ENCODE measurements at regions not wholly inside any gene's neighbourhood (a gene's known extent, or its start where the extent isn't known, plus 50 kb on each side); places are given as distances from the start of the nearest gene placed in this dataset.

DNA sequence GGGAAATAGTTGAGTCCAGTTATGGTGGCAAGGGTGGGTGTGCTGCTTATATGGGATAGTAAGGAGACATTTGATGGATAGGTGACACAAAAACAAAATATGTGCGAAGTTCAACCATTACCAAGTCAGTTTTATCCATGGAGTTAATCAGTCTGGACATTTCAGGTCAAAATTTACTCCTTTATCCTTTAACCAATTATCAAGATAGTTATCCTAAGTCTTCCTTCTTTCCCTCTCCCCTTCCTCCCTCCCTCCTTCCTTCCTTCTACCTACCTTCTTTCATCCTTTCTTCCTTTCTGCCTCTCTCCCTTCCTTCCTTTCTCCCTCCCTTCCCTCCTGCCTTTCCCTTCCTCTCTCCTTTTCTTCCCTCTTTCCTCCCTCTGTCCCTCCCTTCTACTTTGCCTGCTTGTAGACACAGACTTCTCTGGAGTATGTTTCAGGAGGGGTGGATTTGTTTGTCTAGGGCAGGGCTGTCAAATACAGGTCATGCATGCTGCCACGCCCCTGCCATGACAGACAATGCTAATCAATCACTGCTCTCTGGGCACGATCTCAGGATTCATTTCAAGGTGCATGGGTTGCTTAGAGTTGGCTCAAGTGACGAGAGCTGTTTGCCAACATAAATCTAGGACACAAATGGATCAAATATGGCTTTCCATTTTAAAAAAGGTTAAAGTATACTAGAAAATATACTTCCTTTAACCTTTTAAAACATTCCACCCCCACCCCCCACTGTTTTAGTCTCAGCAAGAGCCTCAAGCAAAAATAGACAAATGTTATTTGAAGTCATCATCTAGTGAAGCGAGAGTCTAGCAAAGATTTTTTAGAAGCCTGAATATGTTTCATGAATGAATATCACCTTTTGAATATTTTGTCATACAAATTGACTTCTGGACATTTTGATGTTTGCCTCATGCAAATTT lies 281.6 kb upstream of the CITED2 start:
- H3K4me3 ChIP-seq (ENCODE audit: low read length) = no peak overlapping the region
- DNase-seq (ENCODE audit: low read depth) = no peak
- no peaks in the 10 kb centered on the region for H3K36me3 ChIP-seq (ENCODE audit: control insufficient read depth, insufficient read depth, low read length, severe bottlenecking)
- H3K27me3 ChIP-seq (replicated peaks; ENCODE audit: control insufficient read depth, insufficient read depth, low read length) = no peaks in the 10 kb centered on the region
- no peaks in the 10 kb centered on the region for H3K4me1 ChIP-seq (ENCODE audit: control insufficient read depth, insufficient read depth, low read length)
- H3K9me3 ChIP-seq (ENCODE audit: control insufficient read depth, low read length) = no peaks in the 10 kb centered on the region
- no peak overlapping the region for H3K9ac ChIP-seq (ENCODE audit: low read length)

DNA sequence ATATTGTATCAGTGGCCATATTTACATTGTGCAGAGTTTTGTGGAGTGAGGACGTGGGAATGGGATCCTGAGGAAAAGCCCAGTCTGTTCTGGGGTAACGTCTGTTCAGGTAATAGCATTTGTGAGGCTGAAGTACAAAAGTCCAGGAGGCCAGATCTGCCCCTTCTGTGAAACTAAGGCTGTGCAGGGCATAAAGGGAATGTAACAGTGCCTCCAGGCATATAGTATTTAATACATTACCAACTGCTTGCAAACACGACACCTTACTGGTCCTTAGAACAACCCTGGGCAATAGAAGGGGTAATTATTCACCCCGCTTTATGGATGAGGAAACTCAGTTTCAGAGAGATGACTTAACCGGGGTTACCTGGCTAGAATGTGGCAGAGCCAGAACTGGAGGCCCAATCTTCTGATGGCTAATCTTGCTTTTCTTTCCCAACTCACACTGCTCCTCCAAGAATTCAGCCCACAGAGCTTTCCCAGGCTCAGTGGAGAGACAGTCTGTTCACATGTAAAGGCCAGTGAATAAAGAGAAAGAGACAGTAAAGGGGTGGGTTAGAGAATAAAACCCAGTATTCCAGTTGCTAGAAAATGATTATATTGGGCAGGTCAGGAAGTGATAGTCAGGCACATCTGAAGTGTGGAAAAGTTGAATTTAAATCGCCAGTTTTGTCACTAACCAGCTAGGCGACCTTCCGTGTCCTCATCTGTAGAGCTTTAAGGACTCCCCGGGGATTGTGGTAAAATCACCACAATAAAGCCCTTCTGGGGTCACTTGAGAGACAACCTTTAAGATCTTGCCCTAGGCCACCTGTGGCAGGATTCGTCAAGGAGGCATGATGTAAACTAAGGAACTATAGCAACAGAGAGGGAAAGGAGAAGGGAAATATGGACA lies 280.7 kb upstream of the CITED2 start:
- H3K4me3 ChIP-seq (ENCODE audit: low read length) = no peak overlapping the region
- no peak overlapping the region for H3K9ac ChIP-seq (ENCODE audit: low read length)
- H3K27me3 ChIP-seq (replicated peaks; ENCODE audit: control insufficient read depth, insufficient read depth, low read length) = no peaks in the 10 kb centered on the region
- H3K36me3 ChIP-seq (ENCODE audit: control insufficient read depth, insufficient read depth, low read length, severe bottlenecking) = no peaks in the 10 kb centered on the region
- no peak for DNase-seq (ENCODE audit: low read depth)
- no peaks in the 10 kb centered on the region for H3K9me3 ChIP-seq (ENCODE audit: control insufficient read depth, low read length)
- H3K4me1 ChIP-seq (ENCODE audit: control insufficient read depth, insufficient read depth, low read length) = no peaks in the 10 kb centered on the region

DNA sequence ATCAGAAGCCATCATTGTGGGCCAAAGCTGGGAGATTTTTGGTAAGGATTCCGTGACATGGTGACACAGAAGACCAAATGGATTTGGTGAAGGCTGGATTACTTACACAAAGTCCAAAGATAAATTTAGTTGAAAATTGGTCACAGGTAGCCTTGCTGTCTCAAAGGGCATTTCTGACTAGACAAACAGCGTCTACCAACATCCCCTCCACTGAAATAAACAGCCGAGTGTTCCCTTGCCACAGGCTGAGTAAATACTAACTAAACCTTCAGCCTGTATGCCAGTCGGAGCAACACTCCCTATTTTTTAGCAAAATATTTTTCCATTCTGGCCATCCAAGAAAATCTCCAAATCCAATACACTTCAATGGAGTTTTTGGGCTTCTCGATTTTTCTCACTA lies 279.9 kb upstream of the CITED2 start:
- no peak overlapping the region for H3K4me3 ChIP-seq (ENCODE audit: low read length)
- no peaks in the 10 kb centered on the region for H3K4me1 ChIP-seq (ENCODE audit: control insufficient read depth, insufficient read depth, low read length)
- no peaks in the 10 kb centered on the region for H3K36me3 ChIP-seq (ENCODE audit: control insufficient read depth, insufficient read depth, low read length, severe bottlenecking)
- H3K9me3 ChIP-seq (ENCODE audit: control insufficient read depth, low read length) = no peaks in the 10 kb centered on the region
- H3K27me3 ChIP-seq (replicated peaks; ENCODE audit: control insufficient read depth, insufficient read depth, low read length) = no peaks in the 10 kb centered on the region
- H3K9ac ChIP-seq (ENCODE audit: low read length) = no peak overlapping the region
- DNase-seq (ENCODE audit: low read depth) = no peak

DNA sequence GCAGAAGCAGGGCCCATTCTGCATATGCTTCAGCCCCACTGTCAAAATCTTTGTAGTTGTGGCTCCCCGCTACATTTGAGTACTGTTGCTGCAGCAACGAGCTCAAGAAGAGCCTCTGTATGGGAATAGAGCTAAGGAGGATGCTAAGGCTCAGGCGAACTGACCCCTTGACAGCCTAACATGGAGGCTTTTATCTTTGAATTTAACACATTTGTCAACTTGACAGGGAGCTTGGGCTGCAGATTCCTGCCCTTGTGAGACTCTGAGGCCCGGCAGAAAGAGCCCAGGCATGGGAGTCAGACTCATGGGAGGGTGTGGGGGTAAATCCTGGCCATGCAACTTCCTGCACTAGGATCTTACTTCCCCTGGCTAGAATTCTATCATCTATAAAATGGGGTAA lies 278.7 kb upstream of the CITED2 start:
- H3K36me3 ChIP-seq (ENCODE audit: control insufficient read depth, insufficient read depth, low read length, severe bottlenecking) = no peaks in the 10 kb centered on the region
- no peaks in the 10 kb centered on the region for H3K9me3 ChIP-seq (ENCODE audit: control insufficient read depth, low read length)
- no peak for DNase-seq (ENCODE audit: low read depth)
- no peaks in the 10 kb centered on the region for H3K27me3 ChIP-seq (replicated peaks; ENCODE audit: control insufficient read depth, insufficient read depth, low read length)
- H3K4me1 ChIP-seq (ENCODE audit: control insufficient read depth, insufficient read depth, low read length) = no peaks in the 10 kb centered on the region
- H3K9ac ChIP-seq (ENCODE audit: low read length) = no peak overlapping the region
- no peak overlapping the region for H3K4me3 ChIP-seq (ENCODE audit: low read length)

DNA sequence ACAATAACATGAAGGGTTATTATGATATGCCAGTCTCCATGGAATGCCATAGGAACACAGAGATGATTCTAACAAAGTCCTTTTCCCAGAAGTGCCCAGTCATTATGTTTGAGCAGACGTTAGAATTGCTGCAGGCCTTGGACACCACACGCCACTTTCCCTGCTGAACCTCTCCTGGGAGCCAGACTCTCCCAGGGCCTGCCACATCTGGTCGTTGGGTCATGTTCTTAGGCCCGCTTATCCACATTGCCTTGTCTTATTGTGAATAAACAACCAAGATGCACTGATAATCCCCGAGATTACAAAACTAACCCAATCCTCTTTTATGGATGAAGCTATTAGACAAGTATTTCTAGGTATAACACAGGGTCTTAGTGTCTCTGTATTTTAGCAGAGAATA lies 276.5 kb upstream of the CITED2 start:
- Histone ChIP-seq H3K9me3 (ENCODE audit: control insufficient read depth, low read length) (no peaks in the 10 kb centered on the region), H3K4me1 (ENCODE audit: control insufficient read depth, insufficient read depth, low read length) (peaks cover 8% of the 10 kb centered on the region), H3K9ac (ENCODE audit: low read length) (no peak overlapping the region), H3K4me3 (ENCODE audit: low read length) (no peak overlapping the region), H3K27me3 (replicated peaks; ENCODE audit: control insufficient read depth, insufficient read depth, low read length) (no peaks in the 10 kb centered on the region), H3K36me3 (ENCODE audit: control insufficient read depth, insufficient read depth, low read length, severe bottlenecking) (no peaks in the 10 kb centered on the region)
- no peak for DNase-seq (ENCODE audit: low read depth)

DNA sequence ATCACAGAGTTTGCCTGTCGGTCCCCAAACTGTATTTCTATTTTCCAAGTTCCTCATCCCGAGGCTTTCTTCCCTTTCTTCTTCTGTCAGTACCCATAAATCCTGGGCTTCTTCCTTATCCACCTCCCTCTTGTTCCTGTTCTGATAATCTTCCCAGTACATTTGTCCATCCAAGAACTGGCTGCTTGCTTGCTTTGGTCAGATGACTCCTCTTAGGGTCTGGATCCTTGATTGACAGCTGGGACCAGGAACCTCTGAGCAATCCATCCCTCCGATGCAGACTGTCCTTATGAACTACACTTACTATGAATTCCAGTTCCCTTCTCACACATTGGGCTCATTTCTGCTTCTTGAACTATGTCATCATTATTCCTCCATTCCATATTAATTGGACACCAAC lies 275.3 kb upstream of the CITED2 start:
- Histone ChIP-seq H3K4me3 (ENCODE audit: low read length) (no peak overlapping the region), H3K4me1 (ENCODE audit: control insufficient read depth, insufficient read depth, low read length) (peaks cover 17% of the 10 kb centered on the region), H3K36me3 (ENCODE audit: control insufficient read depth, insufficient read depth, low read length, severe bottlenecking) (no peaks in the 10 kb centered on the region), H3K27me3 (replicated peaks; ENCODE audit: control insufficient read depth, insufficient read depth, low read length) (no peaks in the 10 kb centered on the region), H3K9me3 (ENCODE audit: control insufficient read depth, low read length) (no peaks in the 10 kb centered on the region), H3K9ac (ENCODE audit: low read length) (no peak overlapping the region)
- DNase-seq (ENCODE audit: low read depth) = no peak

DNA sequence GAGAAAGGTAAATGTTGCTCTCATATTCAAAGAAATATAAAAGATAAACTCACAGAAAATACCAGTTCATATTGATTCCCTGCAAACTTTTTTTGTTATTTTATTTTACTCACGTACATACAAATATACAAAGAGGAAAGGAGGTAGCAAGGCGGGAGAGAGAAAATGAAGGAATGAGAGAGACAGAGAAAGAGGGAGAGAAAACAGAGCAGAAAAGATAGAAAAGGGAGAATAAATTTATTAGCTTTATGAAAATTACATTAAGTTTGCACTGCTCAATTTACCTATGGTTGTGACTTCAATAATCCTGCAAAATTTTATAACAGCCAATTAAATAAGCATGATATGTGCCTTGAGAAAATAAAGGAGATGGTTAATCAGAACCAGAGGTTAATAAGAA lies 274.7 kb upstream of the CITED2 start:
- no peaks in the 10 kb centered on the region for H3K27me3 ChIP-seq (replicated peaks; ENCODE audit: control insufficient read depth, insufficient read depth, low read length)
- H3K9ac ChIP-seq (ENCODE audit: low read length) = no peak overlapping the region
- H3K36me3 ChIP-seq (ENCODE audit: control insufficient read depth, insufficient read depth, low read length, severe bottlenecking) = no peaks in the 10 kb centered on the region
- no peak overlapping the region for H3K4me3 ChIP-seq (ENCODE audit: low read length)
- H3K4me1 ChIP-seq (ENCODE audit: control insufficient read depth, insufficient read depth, low read length) = peaks cover 22% of the 10 kb centered on the region
- H3K9me3 ChIP-seq (ENCODE audit: control insufficient read depth, low read length) = no peaks in the 10 kb centered on the region
- DNase-seq (ENCODE audit: low read depth) = no peak

DNA sequence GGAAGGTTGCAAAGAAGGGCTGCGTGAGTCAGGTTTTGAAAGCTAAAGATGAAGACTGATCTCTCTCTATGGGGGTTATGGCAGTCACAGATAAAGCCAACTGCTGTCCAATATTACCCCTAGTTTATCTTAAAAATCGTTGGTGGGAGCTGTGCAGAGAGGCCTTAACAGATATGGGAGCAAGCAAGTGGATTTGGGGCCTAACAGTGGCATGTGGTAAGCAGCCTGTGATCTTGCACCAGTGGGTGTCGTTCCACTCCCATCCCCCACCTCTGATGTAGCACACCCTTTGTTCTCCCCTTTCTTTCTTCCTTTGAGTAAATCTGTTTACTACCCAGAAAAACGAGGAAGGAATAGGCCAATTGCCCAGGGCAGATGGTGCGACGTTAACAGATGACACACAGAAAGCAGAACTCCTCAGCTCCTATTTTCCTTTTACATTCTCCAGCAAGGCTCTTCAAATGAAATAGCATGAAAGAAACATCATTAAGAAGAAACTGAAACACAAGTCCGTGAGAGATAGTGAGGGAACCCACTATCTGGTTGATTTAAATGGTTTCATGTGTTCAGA lies 274.1 kb upstream of the CITED2 start:
- no peaks in the 10 kb centered on the region for H3K36me3 ChIP-seq (ENCODE audit: control insufficient read depth, insufficient read depth, low read length, severe bottlenecking)
- DNase-seq (ENCODE audit: low read depth) = no peak
- no peak overlapping the region for H3K4me3 ChIP-seq (ENCODE audit: low read length)
- peaks cover 27% of the 10 kb centered on the region for H3K4me1 ChIP-seq (ENCODE audit: control insufficient read depth, insufficient read depth, low read length)
- no peaks in the 10 kb centered on the region for H3K9me3 ChIP-seq (ENCODE audit: control insufficient read depth, low read length)
- no peaks in the 10 kb centered on the region for H3K27me3 ChIP-seq (replicated peaks; ENCODE audit: control insufficient read depth, insufficient read depth, low read length)
- no peak overlapping the region for H3K9ac ChIP-seq (ENCODE audit: low read length)

DNA sequence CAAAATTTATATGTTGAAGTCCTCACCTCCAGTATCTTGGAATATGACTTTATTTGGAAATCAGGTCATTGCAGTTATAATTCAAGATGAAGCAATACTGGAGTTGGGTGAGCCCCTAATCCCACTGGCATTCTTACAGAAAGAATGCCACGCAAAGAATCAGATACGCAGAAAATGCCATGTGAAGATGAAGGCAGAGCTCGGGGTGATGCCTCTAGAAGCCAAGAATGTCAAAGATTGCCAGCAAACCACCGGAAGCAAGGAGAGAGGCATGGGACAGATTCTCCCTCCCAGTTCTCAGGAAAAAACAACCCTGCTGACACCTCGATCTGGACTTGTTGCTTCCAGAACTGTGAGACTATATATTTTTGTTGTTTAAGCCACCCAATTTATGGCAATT lies 273.4 kb upstream of the CITED2 start:
- Histone ChIP-seq H3K9me3 (ENCODE audit: control insufficient read depth, low read length) (no peaks in the 10 kb centered on the region), H3K36me3 (ENCODE audit: control insufficient read depth, insufficient read depth, low read length, severe bottlenecking) (no peaks in the 10 kb centered on the region), H3K9ac (ENCODE audit: low read length) (no peak overlapping the region), H3K4me3 (ENCODE audit: low read length) (no peak overlapping the region), H3K4me1 (ENCODE audit: control insufficient read depth, insufficient read depth, low read length) (peaks cover 27% of the 10 kb centered on the region), H3K27me3 (replicated peaks; ENCODE audit: control insufficient read depth, insufficient read depth, low read length) (no peaks in the 10 kb centered on the region)
- DNase-seq (ENCODE audit: low read depth) = no peak

DNA sequence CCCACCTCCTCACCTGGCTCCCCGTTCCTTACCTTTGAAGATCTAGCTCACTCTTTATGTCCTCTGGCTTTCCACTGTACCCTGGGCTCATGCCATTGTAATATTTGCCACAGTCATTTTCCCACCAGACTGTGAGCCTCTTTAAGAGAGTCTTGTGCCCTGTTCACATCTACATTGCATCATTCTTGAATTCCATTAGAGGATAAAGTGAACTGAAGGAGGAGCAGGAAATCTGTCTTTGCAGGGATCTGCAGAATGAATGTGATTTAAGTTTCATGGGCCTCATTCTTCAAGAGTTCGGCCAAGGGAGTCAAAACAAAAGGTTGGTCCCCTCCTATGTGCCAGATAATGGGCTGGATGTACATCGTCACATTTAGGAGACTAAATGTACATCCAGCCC lies 272.6 kb upstream of the CITED2 start:
- no peak overlapping the region for H3K4me3 ChIP-seq (ENCODE audit: low read length)
- H3K27me3 ChIP-seq (replicated peaks; ENCODE audit: control insufficient read depth, insufficient read depth, low read length) = no peaks in the 10 kb centered on the region
- H3K9ac ChIP-seq (ENCODE audit: low read length) = no peak overlapping the region
- no peaks in the 10 kb centered on the region for H3K36me3 ChIP-seq (ENCODE audit: control insufficient read depth, insufficient read depth, low read length, severe bottlenecking)
- H3K9me3 ChIP-seq (ENCODE audit: control insufficient read depth, low read length) = no peaks in the 10 kb centered on the region
- DNase-seq (ENCODE audit: low read depth) = peak; percentile 62
- H3K4me1 ChIP-seq (ENCODE audit: control insufficient read depth, insufficient read depth, low read length) = peaks cover 27% of the 10 kb centered on the region

DNA sequence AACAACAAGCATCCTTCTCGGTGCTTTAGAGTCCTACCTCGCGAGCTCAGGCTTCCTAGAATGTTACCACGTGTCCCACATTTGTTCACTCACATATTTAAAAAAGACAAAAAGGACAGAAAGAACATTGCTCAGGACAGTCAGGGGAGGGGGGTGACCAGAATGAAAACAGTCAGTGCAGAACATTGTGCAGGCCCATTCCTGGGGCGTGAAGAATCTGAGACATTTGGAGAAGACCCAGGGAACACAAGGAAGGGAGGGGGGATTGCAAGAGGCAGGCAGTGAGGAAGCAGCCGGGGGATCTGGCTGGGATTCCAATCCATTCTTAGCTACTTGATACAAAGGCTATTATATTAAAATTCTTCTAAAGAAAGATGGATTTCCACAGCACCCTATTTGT lies 270.4 kb upstream of the CITED2 start:
- Histone ChIP-seq H3K9ac (ENCODE audit: low read length) (no peak overlapping the region), H3K4me3 (ENCODE audit: low read length) (no peak overlapping the region), H3K36me3 (ENCODE audit: control insufficient read depth, insufficient read depth, low read length, severe bottlenecking) (no peaks in the 10 kb centered on the region), H3K27me3 (replicated peaks; ENCODE audit: control insufficient read depth, insufficient read depth, low read length) (no peaks in the 10 kb centered on the region), H3K4me1 (ENCODE audit: control insufficient read depth, insufficient read depth, low read length) (peaks cover 27% of the 10 kb centered on the region), H3K9me3 (ENCODE audit: control insufficient read depth, low read length) (no peaks in the 10 kb centered on the region)
- DNase-seq (ENCODE audit: low read depth) = peak; percentile 77

Data from adipocyte (in vitro differentiated cells).